ENCODE measurements at regions not wholly inside any gene's neighbourhood (a gene's known extent, or its start where the extent isn't known, plus 50 kb on each side); places are given as distances from the start of the nearest gene placed in this dataset.
A peak's percentile ranks its signal among the peaks of the same experiment; 100 is the strongest.
"Not testable (repeated sequence)": the region's sequence is repeated elsewhere in the genome, so short reads cannot be mapped to it uniquely, and the experiment has no call there.

- TF ChIP-seq REST (IDR thresholded peaks at IDR 0.05; ENCODE audit: low read depth, low read length) = no peak
Observed at GRCh38 chr1:242946206-242946605, 308.9 kb downstream of the CEP170 start (continued).

- intact Hi-C loops (cut with micrococcal nuclease; ENCODE audit: unreplicated experiment); H3K9me3 ChIP-seq (replicated peaks; ENCODE audit: control insufficient read depth, insufficient read depth, low read length); BruUV-seq (replicated peaks); H3K79me2 ChIP-seq (ENCODE audit: control insufficient read depth, insufficient read depth, low read length); H3K27me3 ChIP-seq (replicated peaks in 1 of 2; ENCODE audit: control insufficient read depth in 2 of 2, insufficient read depth in 2 of 2, low read length in 1 of 2); H4K20me1 ChIP-seq (ENCODE audit: control insufficient read depth, insufficient read depth); H3K9ac ChIP-seq (ENCODE audit: control insufficient read depth, insufficient read depth, low read length); H3K27ac ChIP-seq (ENCODE audit: control insufficient read depth, insufficient read depth); RAD21 ChIA-PET (ENCODE audit: unreplicated experiment); FAIRE-seq; DNase-seq (ENCODE audit: low read depth, low spot score); H3K4me2 ChIP-seq (ENCODE audit: control insufficient read depth, insufficient read depth); SMC1A ChIA-PET (ENCODE audit: uncharacterized antibody, unreplicated experiment); H3K4me3 ChIP-seq; H2AFZ ChIP-seq (ENCODE audit: control insufficient read depth, low read depth, low read length); H3K36me3 ChIP-seq (ENCODE audit: control insufficient read depth in 2 of 2, insufficient read depth in 2 of 2, low read length in 1 of 2); CTCF ChIA-PET; in situ Hi-C loops (cut with MboI); POLR2A ChIA-PET; H3K4me1 ChIP-seq (ENCODE audit: control insufficient read depth, insufficient read depth, low read length): not testable (repeated sequence)
- TF ChIP-seq, protein P1, sequence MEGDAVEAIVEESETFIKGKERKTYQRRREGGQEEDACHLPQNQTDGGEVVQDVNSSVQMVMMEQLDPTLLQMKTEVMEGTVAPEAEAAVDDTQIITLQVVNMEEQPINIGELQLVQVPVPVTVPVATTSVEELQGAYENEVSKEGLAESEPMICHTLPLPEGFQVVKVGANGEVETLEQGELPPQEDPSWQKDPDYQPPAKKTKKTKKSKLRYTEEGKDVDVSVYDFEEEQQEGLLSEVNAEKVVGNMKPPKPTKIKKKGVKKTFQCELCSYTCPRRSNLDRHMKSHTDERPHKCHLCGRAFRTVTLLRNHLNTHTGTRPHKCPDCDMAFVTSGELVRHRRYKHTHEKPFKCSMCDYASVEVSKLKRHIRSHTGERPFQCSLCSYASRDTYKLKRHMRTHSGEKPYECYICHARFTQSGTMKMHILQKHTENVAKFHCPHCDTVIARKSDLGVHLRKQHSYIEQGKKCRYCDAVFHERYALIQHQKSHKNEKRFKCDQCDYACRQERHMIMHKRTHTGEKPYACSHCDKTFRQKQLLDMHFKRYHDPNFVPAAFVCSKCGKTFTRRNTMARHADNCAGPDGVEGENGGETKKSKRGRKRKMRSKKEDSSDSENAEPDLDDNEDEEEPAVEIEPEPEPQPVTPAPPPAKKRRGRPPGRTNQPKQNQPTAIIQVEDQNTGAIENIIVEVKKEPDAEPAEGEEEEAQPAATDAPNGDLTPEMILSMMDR (IDR thresholded peaks at IDR 0.05 in 2 of 3, conservative IDR thresholded peaks at IDR 0.05 in 1 of 3; ENCODE audit: control insufficient read depth in 2 of 3, extremely low read depth in 1 of 3, insufficient read depth in 1 of 3, low read depth in 3 of 3, low read length in 3 of 3) = peak in 2 of 3 experiments; percentile 4 to 26; a peak in 1 of 6 replicates
- peak; percentile 49; the same call in 2 of the 3 replicates for ATAC-seq
- WGBS (ENCODE audit: insufficient coverage, insufficient replicate concordance, low lambda C conversion rate, missing lambda C conversion rate) = 44% methylated on average over 11 of the region's 11 CpGs
Observed at GRCh38 chr1:242936725-242937124, 318.4 kb downstream of the CEP170 start.

GRCh38 chr1:242924717-242925116 is 330.4 kb downstream of the CEP170 start:
- RAD21 ChIA-PET (ENCODE audit: unreplicated experiment); CTCF ChIA-PET; H4K20me1 ChIP-seq (ENCODE audit: control insufficient read depth, insufficient read depth); H3K9ac ChIP-seq (ENCODE audit: control insufficient read depth, insufficient read depth, low read length); intact Hi-C loops (cut with micrococcal nuclease; ENCODE audit: unreplicated experiment); H3K9me3 ChIP-seq (replicated peaks; ENCODE audit: control insufficient read depth, insufficient read depth, low read length); DNase-seq (ENCODE audit: low read depth, low spot score); ATAC-seq; H3K36me3 ChIP-seq (ENCODE audit: control insufficient read depth in 2 of 2, insufficient read depth in 2 of 2, low read length in 1 of 2); BruUV-seq (replicated peaks); SMC1A ChIA-PET (ENCODE audit: uncharacterized antibody, unreplicated experiment); POLR2A ChIA-PET; H3K4me2 ChIP-seq (ENCODE audit: control insufficient read depth, insufficient read depth); H3K79me2 ChIP-seq (ENCODE audit: control insufficient read depth, insufficient read depth, low read length); H2AFZ ChIP-seq (ENCODE audit: control insufficient read depth, low read depth, low read length); H3K27ac ChIP-seq (ENCODE audit: control insufficient read depth, insufficient read depth); H3K27me3 ChIP-seq (replicated peaks in 1 of 2; ENCODE audit: control insufficient read depth in 2 of 2, insufficient read depth in 2 of 2, low read length in 1 of 2); H3K4me1 ChIP-seq (ENCODE audit: control insufficient read depth, insufficient read depth, low read length); H3K4me3 ChIP-seq; in situ Hi-C loops (cut with MboI); FAIRE-seq: not testable (repeated sequence)
- WGBS (ENCODE audit: insufficient coverage, insufficient replicate concordance, low lambda C conversion rate, missing lambda C conversion rate) = 36% methylated on average over 6 of the region's 6 CpGs

DNA sequence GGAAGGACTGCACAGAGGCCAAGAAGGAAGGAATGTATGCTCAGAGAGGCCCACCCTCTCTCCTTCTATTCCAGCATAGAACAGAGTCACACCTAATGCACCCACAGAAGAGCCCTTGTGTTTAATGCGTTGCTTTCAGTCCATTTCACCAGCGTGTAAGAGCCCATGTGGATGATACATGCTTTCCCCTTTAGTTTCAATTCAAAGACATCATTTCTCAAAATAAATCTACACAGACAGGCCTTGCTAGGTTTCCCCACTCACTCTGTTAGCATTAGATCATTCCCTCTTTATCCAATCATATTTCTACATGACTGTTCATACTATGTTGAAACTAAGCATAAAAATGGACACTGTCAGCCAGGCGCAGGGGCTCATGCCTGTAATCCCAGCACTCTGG is 331.5 kb downstream of the CEP170 start:
- H3K9me3 ChIP-seq (replicated peaks; ENCODE audit: control insufficient read depth, insufficient read depth, low read length); H3K27ac ChIP-seq (ENCODE audit: control insufficient read depth, insufficient read depth); RAD21 ChIA-PET (ENCODE audit: unreplicated experiment); H3K27me3 ChIP-seq (replicated peaks in 1 of 2; ENCODE audit: control insufficient read depth in 2 of 2, insufficient read depth in 2 of 2, low read length in 1 of 2); H4K20me1 ChIP-seq (ENCODE audit: control insufficient read depth, insufficient read depth); H3K4me3 ChIP-seq; CTCF ChIA-PET; SMC1A ChIA-PET (ENCODE audit: uncharacterized antibody, unreplicated experiment); DNase-seq (ENCODE audit: low read depth, low spot score); POLR2A ChIA-PET; ATAC-seq; intact Hi-C loops (cut with micrococcal nuclease; ENCODE audit: unreplicated experiment); H3K9ac ChIP-seq (ENCODE audit: control insufficient read depth, insufficient read depth, low read length); in situ Hi-C loops (cut with MboI); BruUV-seq (replicated peaks); H3K36me3 ChIP-seq (ENCODE audit: control insufficient read depth in 2 of 2, insufficient read depth in 2 of 2, low read length in 1 of 2); H3K4me2 ChIP-seq (ENCODE audit: control insufficient read depth, insufficient read depth); H3K79me2 ChIP-seq (ENCODE audit: control insufficient read depth, insufficient read depth, low read length); H3K4me1 ChIP-seq (ENCODE audit: control insufficient read depth, insufficient read depth, low read length); FAIRE-seq; H2AFZ ChIP-seq (ENCODE audit: control insufficient read depth, low read depth, low read length): not testable (repeated sequence)
- 17% methylated on average over 3 of the region's 3 CpGs for WGBS (ENCODE audit: insufficient coverage, insufficient replicate concordance, low lambda C conversion rate, missing lambda C conversion rate)

Measured in GM12878 (cell line).